ENCODE measurements at regions not wholly inside any gene's neighbourhood (a gene's known extent, or its start where the extent isn't known, plus 50 kb on each side); places are given as distances from the start of the nearest gene placed in this dataset.
A peak's percentile ranks its signal among the peaks of the same experiment; 100 is the strongest.
"Not testable (repeated sequence)": the region's sequence is repeated elsewhere in the genome, so short reads cannot be mapped to it uniquely, and the experiment has no call there.

GRCh38 chr13:43970520-43971242 lies 91.0 kb downstream of the LACC1 start:
- POLR2A ChIA-PET, ATAC-seq, H3K4me3 Mint-ChIP-seq, H3K36me3 Mint-ChIP-seq, H3K27ac Mint-ChIP-seq, H3K27me3 Mint-ChIP-seq, H3K9me3 Mint-ChIP-seq, H3K4me1 Mint-ChIP-seq, DNase-seq: not testable (repeated sequence)

- POLR2A ChIA-PET, H3K36me3 Mint-ChIP-seq, DNase-seq, H3K4me1 Mint-ChIP-seq, H3K9me3 Mint-ChIP-seq, H3K27ac Mint-ChIP-seq, H3K27me3 Mint-ChIP-seq, ATAC-seq, H3K4me3 Mint-ChIP-seq: not testable (repeated sequence)
These were observed 91.6 kb downstream of the LACC1 start for GRCh38 chr13:43971324-43971723.

- no peak for ATAC-seq
- Mint-ChIP-seq H3K4me3 (no peak overlapping the region), H3K9me3 (peaks cover 0 to 7% (median 4%) of the 10 kb centered on the region in 9 donors), H3K4me1 (no peaks in the 10 kb centered on the region), H3K36me3 (peaks cover 0 to 5% (median 0%) of the 10 kb centered on the region in 3 donors), H3K27ac (no peak overlapping the region), H3K27me3 (peaks cover 13 to 51% (median 26%) of the 10 kb centered on the region in 5 donors)
- POLR2A ChIA-PET, result no interaction called here
- no peak for DNase-seq
These were observed 98.2 kb downstream of the LACC1 start for GRCh38 chr13:43977911-43978310.

- no peaks in the 10 kb centered on the region for H3K4me1 Mint-ChIP-seq
- POLR2A ChIA-PET, result no interaction called here
- H3K27me3 Mint-ChIP-seq, result peaks cover 13 to 51% (median 26%) of the 10 kb centered on the region in 5 donors
- peaks cover 0 to 5% (median 0%) of the 10 kb centered on the region in 3 donors for H3K36me3 Mint-ChIP-seq
- DNase-seq (no peak), ATAC-seq (no peak)
- H3K27ac Mint-ChIP-seq, result peak overlapping the region in 1 of 10 donors; percentile 34
- H3K9me3 Mint-ChIP-seq, result peaks cover 0 to 7% (median 4%) of the 10 kb centered on the region in 9 donors
- no peak overlapping the region for H3K4me3 Mint-ChIP-seq
These were observed 99.0 kb downstream of the LACC1 start for GRCh38 chr13:43978688-43979087.

- DNase-seq (no peak), ATAC-seq (no peak)
- Mint-ChIP-seq H3K4me1 (no peaks in the 10 kb centered on the region), H3K4me3 (no peak overlapping the region), H3K36me3 (peaks cover 0 to 5% (median 0%) of the 10 kb centered on the region in 3 donors), H3K27ac (no peak overlapping the region), H3K27me3 (peaks cover 13 to 51% (median 26%) of the 10 kb centered on the region in 5 donors), H3K9me3 (peaks cover 0 to 7% (median 4%) of the 10 kb centered on the region in 9 donors)
- POLR2A ChIA-PET, result no interaction called here
These were observed 99.8 kb downstream of the LACC1 start for GRCh38 chr13:43979492-43979891.

GRCh38 chr13:43980587-43980986 lies 100.9 kb downstream of the LACC1 start:
- Mint-ChIP-seq H3K27ac (no peak overlapping the region), H3K4me3 (no peak overlapping the region), H3K36me3 (peaks cover 0 to 5% (median 0%) of the 10 kb centered on the region in 3 donors), H3K9me3 (peaks cover 0 to 7% (median 4%) of the 10 kb centered on the region in 9 donors), H3K4me1 (no peaks in the 10 kb centered on the region), H3K27me3 (peaks cover 13 to 51% (median 26%) of the 10 kb centered on the region in 5 donors)
- POLR2A ChIA-PET, result no interaction called here
- ATAC-seq (no peak), DNase-seq (no peak)

GRCh38 chr13:43981091-43981490 lies 101.4 kb downstream of the LACC1 start:
- H3K36me3 Mint-ChIP-seq, result peaks cover 0 to 3% (median 0%) of the 10 kb centered on the region in 3 donors
- H3K9me3 Mint-ChIP-seq, result peaks cover 0 to 6% (median 3%) of the 10 kb centered on the region in 9 donors
- DNase-seq (no peak), ATAC-seq (no peak)
- no peaks in the 10 kb centered on the region for H3K4me1 Mint-ChIP-seq
- no peak overlapping the region for H3K27ac Mint-ChIP-seq
- POLR2A ChIA-PET, result no interaction called here
- H3K27me3 Mint-ChIP-seq, result peaks cover 13 to 46% (median 25%) of the 10 kb centered on the region in 5 donors
- H3K4me3 Mint-ChIP-seq, result no peak overlapping the region

- H3K9me3 Mint-ChIP-seq, result peaks cover 0 to 3% (median 0%) of the 10 kb centered on the region in 9 donors
- no peak for ATAC-seq
- no peaks in the 10 kb centered on the region for H3K36me3 Mint-ChIP-seq
- no peak overlapping the region for H3K4me3 Mint-ChIP-seq
- H3K27me3 Mint-ChIP-seq, result peaks cover 13 to 40% (median 22%) of the 10 kb centered on the region in 5 donors
- no peak for DNase-seq
- POLR2A ChIA-PET, result no interaction called here
- no peaks in the 10 kb centered on the region for H3K4me1 Mint-ChIP-seq
- H3K27ac Mint-ChIP-seq, result no peak overlapping the region
These were observed 102.0 kb downstream of the LACC1 start for GRCh38 chr13:43981512-43982301.

- no peaks in the 10 kb centered on the region for H3K9me3 Mint-ChIP-seq
- ATAC-seq, result no peak
- DNase-seq, result no peak
- peaks cover 6 to 23% (median 10%) of the 10 kb centered on the region in 5 donors for H3K27me3 Mint-ChIP-seq
- POLR2A ChIA-PET, result no interaction called here
- no peak overlapping the region for H3K4me3 Mint-ChIP-seq
- H3K4me1 Mint-ChIP-seq, result no peaks in the 10 kb centered on the region
- H3K27ac Mint-ChIP-seq, result no peak overlapping the region
- H3K36me3 Mint-ChIP-seq, result no peaks in the 10 kb centered on the region
These were observed 103.7 kb downstream of the LACC1 start for GRCh38 chr13:43983373-43983772.

- peaks cover 1 to 14% (median 8%) of the 10 kb centered on the region in 5 donors for H3K27me3 Mint-ChIP-seq
- no peak overlapping the region for H3K27ac Mint-ChIP-seq
- no peaks in the 10 kb centered on the region for H3K9me3 Mint-ChIP-seq
- no peaks in the 10 kb centered on the region for H3K36me3 Mint-ChIP-seq
- no peaks in the 10 kb centered on the region for H3K4me1 Mint-ChIP-seq
- ATAC-seq (no peak), DNase-seq (no peak)
- H3K4me3 Mint-ChIP-seq, result no peak overlapping the region
- POLR2A ChIA-PET, result no interaction called here
These were observed 104.6 kb downstream of the LACC1 start for GRCh38 chr13:43984292-43984691.

- POLR2A ChIA-PET, result no interaction called here
- ATAC-seq (no peak), DNase-seq (no peak)
- peaks cover 0 to 4% (median 2%) of the 10 kb centered on the region in 5 donors for H3K27me3 Mint-ChIP-seq
- no peaks in the 10 kb centered on the region for H3K9me3 Mint-ChIP-seq
- no peak overlapping the region for H3K27ac Mint-ChIP-seq
- H3K4me1 Mint-ChIP-seq, result no peaks in the 10 kb centered on the region
- H3K4me3 Mint-ChIP-seq, result no peak overlapping the region
- H3K36me3 Mint-ChIP-seq, result no peaks in the 10 kb centered on the region
These were observed 105.8 kb downstream of the LACC1 start for GRCh38 chr13:43985422-43986072.

GRCh38 chr13:43986421-43986981 lies 106.8 kb downstream of the LACC1 start:
- no peak overlapping the region for H3K4me3 Mint-ChIP-seq
- peaks cover 0 to 5% (median 0%) of the 10 kb centered on the region in 5 donors for H3K27me3 Mint-ChIP-seq
- no peak for DNase-seq
- ATAC-seq, result no peak
- no peaks in the 10 kb centered on the region for H3K4me1 Mint-ChIP-seq
- POLR2A ChIA-PET, result no interaction called here
- no peak overlapping the region for H3K27ac Mint-ChIP-seq
- H3K36me3 Mint-ChIP-seq, result no peaks in the 10 kb centered on the region
- H3K9me3 Mint-ChIP-seq, result no peaks in the 10 kb centered on the region

GRCh38 chr13:43988302-43988701 lies 108.6 kb downstream of the LACC1 start:
- Mint-ChIP-seq H3K27me3 (peaks cover 0 to 9% (median 6%) of the 10 kb centered on the region in 5 donors), H3K36me3 (no peaks in the 10 kb centered on the region)
- POLR2A ChIA-PET, result no interaction called here

More at GRCh38 chr13:43988302-43988701, 108.6 kb downstream of the LACC1 start:
- no peak for ATAC-seq
- DNase-seq, result no peak
- Mint-ChIP-seq H3K9me3 (peaks cover 0 to under 1% (median 0%) of the 10 kb centered on the region in 9 donors), H3K27ac (no peak overlapping the region), H3K4me3 (no peak overlapping the region), H3K4me1 (no peaks in the 10 kb centered on the region)

Data from naive thymus-derived CD8-positive, alpha-beta T cell (primary cell).